ENCODE measurements at regions not wholly inside any gene's neighbourhood (a gene's known extent, or its start where the extent isn't known, plus 50 kb on each side); places are given as distances from the start of the nearest gene placed in this dataset.
"Not testable (repeated sequence)": the region's sequence is repeated elsewhere in the genome, so short reads cannot be mapped to it uniquely, and the experiment has no call there.

- Histone ChIP-seq H3K4me1 (ENCODE audit: control insufficient read depth, extremely low read depth, insufficient read depth, low read length) (no peaks in the 10 kb centered on the region), H3K9ac (ENCODE audit: control insufficient read depth, extremely low read depth, insufficient read depth, low read length) (no peak overlapping the region), H4K20me1 (ENCODE audit: control insufficient read depth, extremely low read depth, insufficient read depth, low read length) (no peaks in the 10 kb centered on the region), H3K27me3 (ENCODE audit: control insufficient read depth, extremely low read depth, insufficient read depth, low read length) (no peaks in the 10 kb centered on the region), H3K4me3 (ENCODE audit: control insufficient read depth in 2 of 3, extremely low read depth in 1 of 3, insufficient read depth in 2 of 3, low read depth in 1 of 3, low read length in 3 of 3) (no peak overlapping the region), H3K9me1 (ENCODE audit: control insufficient read depth, extremely low read depth, insufficient read depth, low read length) (no peaks in the 10 kb centered on the region), H3K9me3 (ENCODE audit: control insufficient read depth, low read depth, low read length) (no peaks in the 10 kb centered on the region), H3K79me2 (ENCODE audit: control insufficient read depth, insufficient read depth, low read length) (no peaks in the 10 kb centered on the region), H3K36me3 (ENCODE audit: control insufficient read depth in 2 of 2, extremely low read depth in 1 of 2, insufficient read depth in 2 of 2, low read length in 2 of 2) (no peaks in the 10 kb centered on the region), H3K4me2 (ENCODE audit: control insufficient read depth, extremely low read depth, insufficient read depth, low read depth, low read length) (no peak overlapping the region), H2AFZ (ENCODE audit: control insufficient read depth, low read length) (no peak overlapping the region), H3K27ac (ENCODE audit: control insufficient read depth, insufficient read depth, low read length) (no peak overlapping the region)
- dilution Hi-C loops (cut with MboI; ENCODE audit: extremely low pct_ligation_motif_present, low sequenced_read_pairs): no loop called here
- no peak for TF ChIP-seq CTCF (optimal IDR thresholded peaks at IDR 0.05 in 1 of 3, IDR thresholded peaks at IDR 0.05 in 1 of 3, conservative IDR thresholded peaks at IDR 0.05 in 1 of 3; ENCODE audit: extremely low read depth in 1 of 3, insufficient read depth in 2 of 3, low read length in 3 of 3)
- no peak for TF ChIP-seq EZH2 (IDR thresholded peaks at IDR 0.05; ENCODE audit: low read length)
- no peak for FAIRE-seq
- DNase-seq (ENCODE audit: low read depth, low spot score): no peak
Observed at GRCh38 chr7:86366946-86367345, 276.8 kb upstream of the GRM3 start.

DNA sequence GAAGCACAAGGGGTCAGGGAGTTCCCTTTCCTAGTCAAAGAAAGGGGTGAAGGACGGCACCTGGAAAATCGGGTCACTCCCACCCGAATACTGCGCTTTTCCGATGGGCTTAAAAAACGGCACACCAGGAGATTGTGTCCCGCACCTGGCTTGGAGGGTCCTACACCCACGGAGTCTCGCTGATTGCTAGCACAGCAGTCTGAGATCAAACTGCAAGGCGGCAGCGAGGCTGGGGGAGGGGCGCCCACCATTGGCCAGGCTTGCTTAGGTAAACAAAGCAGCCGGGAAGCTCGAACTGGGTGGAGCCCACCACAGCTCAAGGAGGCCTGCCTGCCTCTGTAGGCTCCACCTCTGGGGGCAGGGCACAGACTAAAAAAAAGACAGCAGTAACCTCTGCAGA, 303.3 kb upstream of the GRM3 start:
- H3K9ac ChIP-seq (ENCODE audit: control insufficient read depth, extremely low read depth, insufficient read depth, low read length); H3K4me3 ChIP-seq (ENCODE audit: control insufficient read depth in 2 of 3, extremely low read depth in 1 of 3, insufficient read depth in 2 of 3, low read depth in 1 of 3, low read length in 3 of 3); H3K4me1 ChIP-seq (ENCODE audit: control insufficient read depth, extremely low read depth, insufficient read depth, low read length); H3K4me2 ChIP-seq (ENCODE audit: control insufficient read depth, extremely low read depth, insufficient read depth, low read depth, low read length); dilution Hi-C loops (cut with MboI; ENCODE audit: extremely low pct_ligation_motif_present, low sequenced_read_pairs); H3K27ac ChIP-seq (ENCODE audit: control insufficient read depth, insufficient read depth, low read length); FAIRE-seq; DNase-seq (ENCODE audit: low read depth, low spot score); H4K20me1 ChIP-seq (ENCODE audit: control insufficient read depth, extremely low read depth, insufficient read depth, low read length); H3K27me3 ChIP-seq (ENCODE audit: control insufficient read depth, extremely low read depth, insufficient read depth, low read length); H3K36me3 ChIP-seq (ENCODE audit: control insufficient read depth in 2 of 2, extremely low read depth in 1 of 2, insufficient read depth in 2 of 2, low read length in 2 of 2); H3K79me2 ChIP-seq (ENCODE audit: control insufficient read depth, insufficient read depth, low read length); H3K9me3 ChIP-seq (ENCODE audit: control insufficient read depth, low read depth, low read length); H3K9me1 ChIP-seq (ENCODE audit: control insufficient read depth, extremely low read depth, insufficient read depth, low read length); H2AFZ ChIP-seq (ENCODE audit: control insufficient read depth, low read length): not testable (repeated sequence)

DNA sequence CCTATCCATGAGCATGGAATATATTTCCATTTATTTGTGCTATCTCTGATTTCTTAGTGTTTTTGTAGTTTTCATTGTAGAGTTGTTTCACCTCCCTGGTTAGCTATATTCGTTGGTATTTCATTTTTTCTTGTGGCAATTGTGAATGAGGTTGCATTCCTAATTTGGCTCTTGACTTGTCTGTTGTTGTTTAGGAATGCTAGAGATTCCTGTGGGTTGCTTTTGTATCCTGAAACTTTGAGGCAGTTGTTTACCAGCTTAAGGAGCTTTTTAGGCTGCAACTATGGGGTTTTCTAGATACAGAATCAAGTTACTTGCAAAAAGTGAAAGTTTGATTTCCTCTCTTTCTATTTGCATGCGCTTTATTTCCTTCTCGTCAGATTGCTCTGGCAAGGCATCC, 304.7 kb upstream of the GRM3 start:
- H4K20me1 ChIP-seq (ENCODE audit: control insufficient read depth, extremely low read depth, insufficient read depth, low read length): no peaks in the 10 kb centered on the region
- no peaks in the 10 kb centered on the region for H3K79me2 ChIP-seq (ENCODE audit: control insufficient read depth, insufficient read depth, low read length)
- no peak overlapping the region for H2AFZ ChIP-seq (ENCODE audit: control insufficient read depth, low read length)
- H3K36me3 ChIP-seq (ENCODE audit: control insufficient read depth in 2 of 2, extremely low read depth in 1 of 2, insufficient read depth in 2 of 2, low read length in 2 of 2): no peaks in the 10 kb centered on the region
- FAIRE-seq (no peak), DNase-seq (ENCODE audit: low read depth, low spot score) (no peak)
- TF ChIP-seq CTCF (optimal IDR thresholded peaks at IDR 0.05 in 1 of 3, IDR thresholded peaks at IDR 0.05 in 1 of 3, conservative IDR thresholded peaks at IDR 0.05 in 1 of 3; ENCODE audit: extremely low read depth in 1 of 3, insufficient read depth in 2 of 3, low read length in 3 of 3) (no peak), EZH2 (IDR thresholded peaks at IDR 0.05; ENCODE audit: low read length) (no peak)
- dilution Hi-C loops (cut with MboI; ENCODE audit: extremely low pct_ligation_motif_present, low sequenced_read_pairs): no loop called here
- H3K4me2 ChIP-seq (ENCODE audit: control insufficient read depth, extremely low read depth, insufficient read depth, low read depth, low read length): no peak overlapping the region
- no peaks in the 10 kb centered on the region for H3K9me1 ChIP-seq (ENCODE audit: control insufficient read depth, extremely low read depth, insufficient read depth, low read length)
- no peak overlapping the region for H3K27ac ChIP-seq (ENCODE audit: control insufficient read depth, insufficient read depth, low read length)
- no peaks in the 10 kb centered on the region for H3K27me3 ChIP-seq (ENCODE audit: control insufficient read depth, extremely low read depth, insufficient read depth, low read length)
- no peaks in the 10 kb centered on the region for H3K9me3 ChIP-seq (ENCODE audit: control insufficient read depth, low read depth, low read length)
- H3K9ac ChIP-seq (ENCODE audit: control insufficient read depth, extremely low read depth, insufficient read depth, low read length): no peak overlapping the region
- H3K4me1 ChIP-seq (ENCODE audit: control insufficient read depth, extremely low read depth, insufficient read depth, low read length): no peaks in the 10 kb centered on the region
- H3K4me3 ChIP-seq (ENCODE audit: control insufficient read depth in 2 of 3, extremely low read depth in 1 of 3, insufficient read depth in 2 of 3, low read depth in 1 of 3, low read length in 3 of 3): no peak overlapping the region

Measured in keratinocyte (primary cell).